ENCODE measurements at regions not wholly inside any gene's neighbourhood (a gene's known extent, or its start where the extent isn't known, plus 50 kb on each side); places are given as distances from the start of the nearest gene placed in this dataset.

- no peak for TF ChIP-seq ETV6 (IDR thresholded peaks at IDR 0.05; ENCODE audit: borderline replicate concordance in 1 of 2, low read depth in 2 of 2, low read length in 1 of 2)
- no peak for TF ChIP-seq ETV6 (CRISPR knock-in tag; IDR thresholded peaks at IDR 0.05; ENCODE audit: borderline replicate concordance)
- TF ChIP-seq PYGO2 (tag; IDR thresholded peaks at IDR 0.05) = no peak
- no peak for TF ChIP-seq CREB3L1 (IDR thresholded peaks at IDR 0.05; ENCODE audit: borderline replicate concordance, low read depth)
- TF ChIP-seq ZNF644 (tag; IDR thresholded peaks at IDR 0.05; ENCODE audit: low read depth) = no peak
- no peak for TF ChIP-seq BCLAF1 (IDR thresholded peaks at IDR 0.05; ENCODE audit: borderline replicate concordance in 1 of 2, control insufficient read depth in 1 of 2, low read depth in 2 of 2, low read length in 1 of 2)
- no peak for TF ChIP-seq SNIP1 (IDR thresholded peaks at IDR 0.05; ENCODE audit: low read depth)
- no peak for TF ChIP-seq POLR3A (IDR thresholded peaks at IDR 0.05; ENCODE audit: borderline replicate concordance, extremely low read depth, insufficient read depth, insufficient read length)
- TF ChIP-seq TRIM28 (IDR thresholded peaks at IDR 0.05) = no peak
These were observed 312.2 kb downstream of the GPM6A start (continued) for GRCh38 chr4:175499735-175500352.

Measured in K562 (cell line).